Panc1 (cell line): ENCODE measurements at regions not wholly inside any gene's neighbourhood (a gene's known extent, or its start where the extent isn't known, plus 50 kb on each side); places are given as distances from the start of the nearest gene placed in this dataset.

Source experiments
- CTCF ChIP-seq: fragments of 450-650 bp; IDR thresholded peaks from 2 replicates; pipeline ENCODE4 v1.5.1; 2017; ENCODE audit warnings: mild to moderate bottlenecking
- POLR2AphosphoS5 ChIP-seq: IDR thresholded peaks from 2 replicates; pipeline ENCODE4 v1.6.1; 2012; ENCODE audit warnings: mild to moderate bottlenecking, low read depth, low read length, moderate library complexity
- REST ChIP-seq, 2 experiments: IDR thresholded peaks; 2 replicates each; pipeline ENCODE4 v1.6.1; 2011 to 2012; ENCODE audit warnings: low read depth in 2 of 2, control low read depth in 1 of 2, low read length in 1 of 2, mild to moderate bottlenecking in 1 of 2, moderate library complexity in 1 of 2; ENCODE audit not compliant: insufficient read depth in 1 of 2
- SIN3A ChIP-seq: IDR thresholded peaks from 2 replicates; pipeline ENCODE4 v1.6.1; 2012; ENCODE audit warnings: low read depth, mild to moderate bottlenecking, low read length, moderate library complexity, borderline replicate concordance; ENCODE audit not compliant: insufficient read depth
- TCF7L2 ChIP-seq: IDR thresholded peaks from 2 replicates; pipeline ENCODE4 v1.6.1; 2011; ENCODE audit warnings: mild to moderate bottlenecking, low read depth, low read length, inconsistent platforms

DNA sequence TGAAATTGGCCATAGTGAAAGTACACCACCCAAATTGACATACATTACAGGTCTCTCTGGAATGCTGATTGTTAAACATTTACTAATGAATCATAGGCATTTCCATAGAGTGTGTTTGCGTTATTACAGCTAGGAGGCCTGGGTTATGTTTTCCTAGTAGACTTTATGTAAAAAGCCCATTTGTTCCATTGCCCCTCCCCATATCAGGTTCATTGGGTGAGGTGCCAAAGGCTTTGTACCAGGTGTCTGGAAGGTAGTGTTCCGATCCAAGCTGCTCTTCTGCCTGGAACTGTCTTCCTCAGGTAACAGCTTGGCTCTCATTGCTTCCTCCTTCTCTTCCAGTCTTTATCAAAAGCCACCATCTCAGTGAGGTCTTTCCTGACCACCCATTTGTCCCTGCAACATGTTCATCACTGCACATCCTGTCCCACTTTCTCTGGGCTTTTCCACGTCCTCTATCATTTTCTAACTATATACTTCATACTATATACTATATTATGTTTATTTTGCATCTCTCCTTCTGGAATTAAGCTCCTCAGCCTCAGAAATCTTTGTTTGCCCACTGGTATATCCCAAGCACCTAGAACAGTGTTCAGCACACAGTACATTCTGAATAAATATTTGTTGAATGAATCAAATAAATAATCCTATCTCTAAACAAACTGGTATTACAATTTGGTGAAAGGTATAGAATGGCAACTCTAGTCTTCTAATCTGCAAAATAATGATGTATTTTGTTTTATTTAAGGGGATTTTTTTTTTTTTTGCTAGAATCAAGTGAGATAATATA, 252.3 kb downstream of the KTN1 start:
- TF ChIP-seq CTCF (no peak), TCF7L2 (no peak), POLR2AphosphoS5 (no peak), SIN3A (no peak), REST (IDR thresholded peaks at IDR 0.05; ENCODE audit: insufficient read depth in 1 of 2, low read depth in 2 of 2, low read length in 1 of 2) (no peak)
